Stimulated activated CD8-positive, alpha-beta memory T cell treated with anti-CD3 and anti-CD28 coated beads, Interleukin-7, amount 100 ng/mL, for 1 hour (primary cell): ENCODE measurements at regions not wholly inside any gene's neighbourhood (a gene's known extent, or its start where the extent isn't known, plus 50 kb on each side); places are given as distances from the start of the nearest gene placed in this dataset.
"Not testable (repeated sequence)": the region's sequence is repeated elsewhere in the genome, so short reads cannot be mapped to it uniquely, and the experiment has no call there.

Source experiments
- DNase-seq, 2 donors: peaks; one replicate each; pipeline ENCODE4 v3.0.0-alpha.2; 2020; ENCODE audit warnings: low read depth in 2 of 2

GRCh38 chr16:72729552-72729951, 318.4 kb downstream of the ZFHX3 start:
- DNase-seq, result not testable (repeated sequence)

GRCh38 chr16:72728516-72728915, 319.4 kb downstream of the ZFHX3 start:
- DNase-seq, result no peak

DNA sequence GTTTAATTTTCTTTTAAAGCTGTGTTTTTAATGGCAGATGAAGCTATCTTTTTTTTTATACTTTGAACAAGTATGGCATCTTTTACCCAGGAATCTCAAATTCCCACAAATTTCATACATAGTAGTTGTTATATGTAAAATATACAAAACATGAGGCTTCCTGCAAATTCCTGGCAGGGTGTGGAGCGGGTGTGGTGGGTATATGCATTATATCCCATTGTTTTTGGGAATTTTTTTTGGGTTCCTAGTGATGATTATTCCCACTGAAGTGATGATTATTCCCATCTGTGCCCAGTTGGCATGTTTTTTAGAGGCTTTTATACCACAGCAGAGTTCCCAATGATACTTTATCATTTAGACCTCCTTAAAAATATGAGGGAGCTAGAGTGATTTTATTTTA, 320.4 kb downstream of the ZFHX3 start:
- no peak for DNase-seq

GRCh38 chr16:72725643-72726042, 322.3 kb downstream of the ZFHX3 start:
- no peak for DNase-seq

GRCh38 chr16:72723781-72724180, 324.1 kb downstream of the ZFHX3 start:
- no peak for DNase-seq

DNA sequence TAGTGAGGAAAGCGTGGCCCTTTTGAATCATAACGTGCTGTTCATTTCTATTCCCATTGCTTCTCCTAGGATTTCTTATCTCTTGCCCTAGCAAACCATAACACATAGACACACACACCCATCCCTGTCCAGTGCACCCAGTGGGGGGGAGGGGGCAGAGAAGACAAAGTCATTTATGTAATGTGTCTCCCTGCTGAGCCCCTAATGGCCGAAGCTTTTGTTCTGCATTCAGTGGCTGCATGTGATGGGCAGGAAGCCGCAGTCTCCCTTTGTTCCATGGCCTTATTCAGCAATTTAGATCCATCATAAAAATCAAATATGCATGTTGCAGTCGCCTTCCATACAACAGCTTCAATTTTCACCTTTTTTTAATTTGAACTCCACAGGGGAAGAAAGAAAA, 325.4 kb downstream of the ZFHX3 start:
- DNase-seq, result no peak

DNA sequence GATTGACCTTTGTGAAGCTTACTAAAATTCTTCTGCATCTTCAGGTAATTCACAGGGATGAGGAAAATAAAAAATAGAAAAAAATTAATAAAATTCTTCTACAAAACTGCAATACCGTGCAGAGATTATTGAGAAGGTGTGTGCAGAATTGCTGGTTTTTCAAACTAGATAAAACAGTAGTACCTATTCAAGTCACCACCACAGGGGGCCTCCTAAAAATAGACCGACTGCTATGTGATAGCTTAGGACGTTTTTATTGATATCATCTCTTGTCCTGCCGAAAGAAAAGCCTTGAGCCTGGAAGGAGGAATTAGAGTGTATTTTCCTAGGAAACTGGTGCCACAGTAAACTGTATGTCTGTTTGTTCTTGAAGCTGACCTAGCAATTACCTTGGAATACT, 325.9 kb downstream of the ZFHX3 start:
- no peak for DNase-seq

GRCh38 chr16:72715267-72715666, 332.7 kb downstream of the ZFHX3 start:
- DNase-seq, result no peak

- no peak for DNase-seq
Measured at GRCh38 chr16:72711823-72712222, 336.1 kb downstream of the ZFHX3 start.

DNA sequence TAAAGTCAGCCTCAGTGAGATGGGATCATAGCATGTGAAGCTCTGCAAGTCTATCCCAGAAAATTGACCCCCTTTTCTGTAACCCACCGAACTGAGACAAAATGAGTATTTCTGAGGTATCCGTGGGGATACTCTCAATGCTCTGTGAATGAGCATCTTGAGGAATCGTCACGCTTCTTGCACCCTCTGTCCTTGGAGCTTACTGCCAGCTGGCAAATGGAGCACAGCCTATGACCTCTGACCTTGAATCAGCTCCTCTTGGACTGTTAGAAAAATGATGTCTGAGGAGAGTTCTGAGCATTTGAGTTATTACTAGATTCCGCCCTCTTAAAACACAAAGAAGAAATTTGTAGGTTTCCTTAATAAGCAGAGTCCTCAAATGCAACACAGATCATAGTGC, 342.1 kb downstream of the ZFHX3 start:
- DNase-seq, result no peak

DNA sequence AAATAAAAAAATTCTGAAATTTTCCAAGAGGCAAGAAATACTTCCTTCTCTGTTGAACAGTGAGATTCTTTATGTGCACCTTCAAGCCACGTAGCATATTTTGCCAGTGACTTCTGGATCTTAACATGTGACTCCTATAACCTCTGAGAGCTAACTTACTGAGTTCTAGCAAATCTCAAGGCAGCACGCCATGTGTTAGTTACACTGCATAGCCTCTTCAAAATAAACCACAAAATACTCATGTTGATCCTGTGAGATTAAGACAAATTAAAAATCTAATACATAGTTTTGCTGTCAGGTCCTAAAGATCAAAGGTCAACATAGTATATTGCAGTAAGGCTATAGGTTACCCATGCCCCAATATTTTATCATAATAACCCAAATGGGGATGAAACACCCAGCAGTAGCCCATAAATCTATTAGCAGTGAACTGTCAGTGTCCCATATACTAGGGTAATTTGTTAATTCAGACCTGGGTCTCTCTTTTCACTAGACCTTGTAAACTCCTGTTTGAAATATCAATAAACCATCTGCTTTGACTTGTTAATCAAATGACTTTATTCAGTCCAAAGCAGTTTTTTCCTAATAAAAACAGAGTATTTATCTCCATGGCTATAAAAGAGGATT, 343.1 kb downstream of the ZFHX3 start:
- DNase-seq, result no peak

GRCh38 chr16:72689851-72690250, 358.1 kb downstream of the ZFHX3 start:
- DNase-seq, result no peak

DNA sequence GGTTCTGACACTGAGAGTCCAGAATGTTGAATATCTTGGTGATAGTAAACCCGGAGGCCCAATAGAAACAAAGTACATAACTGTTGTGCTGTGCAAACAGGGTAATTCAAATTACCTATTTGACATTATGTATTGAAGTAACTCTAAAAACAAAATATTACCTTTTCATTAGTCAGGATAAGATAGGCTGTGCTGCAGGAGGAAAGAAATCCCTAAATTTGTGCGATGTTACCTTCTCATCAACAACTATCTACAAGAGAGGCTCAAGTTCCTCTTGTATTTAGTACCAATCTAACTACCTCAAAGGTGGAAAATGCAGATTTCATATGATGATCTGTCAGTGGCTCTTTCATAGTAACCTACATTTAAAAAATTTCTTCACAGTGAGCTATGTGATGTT, 367.2 kb downstream of the ZFHX3 start:
- no peak for DNase-seq

GRCh38 chr16:72679856-72680255, 368.1 kb downstream of the ZFHX3 start:
- DNase-seq, result no peak

GRCh38 chr16:72677662-72678447, 370.1 kb downstream of the ZFHX3 start:
- no peak for DNase-seq

- DNase-seq, result no peak
Measured at GRCh38 chr16:72673118-72673517, 374.8 kb downstream of the ZFHX3 start.

DNA sequence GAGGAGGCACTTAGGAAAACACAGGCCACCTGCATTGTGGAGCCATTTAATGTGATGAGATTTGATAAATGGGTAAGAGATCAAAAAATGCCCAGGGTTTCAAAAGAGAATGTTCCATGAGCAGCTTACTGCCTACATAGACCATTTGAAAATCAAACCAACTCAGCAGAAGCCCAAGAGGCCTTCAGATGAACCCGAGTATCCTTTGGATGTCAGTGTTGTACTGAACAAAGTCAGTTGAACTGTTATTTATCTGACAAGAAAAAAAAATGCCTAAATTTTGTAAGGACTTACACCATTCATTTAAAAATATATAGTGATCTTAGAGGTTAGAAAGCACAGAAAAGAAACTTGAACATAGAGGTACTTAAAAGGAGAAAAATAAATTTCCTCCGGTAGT, 381.7 kb downstream of the ZFHX3 start:
- no peak for DNase-seq

- DNase-seq, result no peak
Measured at GRCh38 chr16:72665701-72666100, 382.2 kb downstream of the ZFHX3 start.

DNA sequence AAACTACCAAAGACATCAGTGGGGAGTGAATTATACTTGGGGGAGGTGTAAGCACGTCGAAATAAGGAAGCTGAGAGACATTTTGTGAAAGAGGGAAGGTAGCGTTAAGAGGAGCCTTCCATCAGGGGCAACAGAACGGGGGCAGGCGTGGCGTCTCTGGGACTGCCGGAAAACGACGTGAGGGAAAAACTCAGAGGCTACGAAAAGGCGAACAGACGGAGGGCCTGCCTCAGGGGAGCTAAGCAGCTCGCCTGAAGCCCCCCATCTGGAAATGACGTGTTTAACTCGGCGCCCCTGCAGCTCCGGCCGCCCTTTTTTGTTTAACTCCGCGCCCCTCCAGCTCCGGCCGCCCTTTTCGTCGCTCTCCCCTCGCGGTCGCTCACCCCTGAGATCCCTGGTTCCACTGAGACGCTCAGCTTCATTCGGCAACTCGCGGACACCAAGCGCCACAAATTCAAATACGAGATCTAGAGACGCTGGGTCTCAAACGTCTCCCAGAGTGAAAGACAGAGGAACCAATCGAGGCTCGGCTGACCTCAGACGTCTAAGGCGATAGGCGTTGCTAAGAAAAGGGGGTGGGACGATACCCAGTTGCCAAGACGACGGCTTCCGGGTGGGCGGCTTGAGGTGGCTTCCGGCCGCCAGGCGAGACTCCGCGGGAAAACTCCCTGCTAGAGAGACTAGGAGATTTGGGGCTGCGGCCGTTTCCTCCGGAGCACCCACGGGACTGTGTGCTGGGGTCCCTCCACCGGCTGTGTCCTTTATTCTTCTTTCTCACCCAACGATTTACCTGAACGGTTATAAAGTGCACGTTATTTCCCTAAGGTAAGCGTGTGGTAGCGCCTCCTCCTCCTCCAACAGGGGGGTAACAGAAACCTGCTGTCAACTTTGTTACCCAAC, 383.2 kb downstream of the ZFHX3 start:
- DNase-seq, result peak; percentile 87 to 88

GRCh38 chr16:72664056-72664508, 383.8 kb downstream of the ZFHX3 start:
- DNase-seq, result no peak

DNA sequence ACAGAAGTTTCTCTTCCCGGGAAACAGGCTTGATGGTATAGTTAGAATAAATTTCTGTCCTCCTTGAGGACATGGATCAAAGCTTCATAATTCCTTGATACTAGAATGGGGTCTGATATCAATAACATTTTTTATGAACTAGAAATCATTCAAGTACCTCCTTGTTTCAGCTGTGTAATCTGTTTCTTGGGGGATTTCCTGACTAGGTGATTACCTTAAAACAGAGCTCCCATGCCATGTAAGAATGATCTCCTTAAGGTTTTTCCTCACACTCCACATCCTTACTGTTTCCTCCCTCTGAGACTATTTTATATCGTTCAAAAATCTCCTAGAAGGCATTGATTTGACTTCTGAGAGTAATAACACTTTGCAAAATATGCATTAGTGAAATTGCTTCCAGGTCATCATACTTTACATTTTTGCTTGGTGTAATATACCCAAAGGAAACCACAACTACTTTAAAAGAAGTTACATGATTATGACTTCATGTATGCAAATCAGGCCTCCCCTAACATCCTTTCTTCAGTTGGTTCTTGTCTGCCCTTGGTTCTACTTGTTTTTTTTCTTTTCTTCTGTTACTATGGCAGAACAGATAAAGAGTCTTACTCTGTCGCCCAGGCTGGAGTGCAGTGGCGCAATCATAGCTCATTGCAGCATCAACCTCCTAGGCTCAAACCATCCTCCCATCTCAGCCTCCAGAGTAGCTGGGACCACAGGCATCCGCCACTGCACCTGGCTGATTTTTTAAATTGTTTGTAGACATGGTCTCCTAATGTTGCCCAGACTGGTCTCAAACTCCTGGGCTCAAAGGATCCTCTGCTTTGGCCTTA, 388.8 kb downstream of the ZFHX3 start:
- DNase-seq, result no peak

DNA sequence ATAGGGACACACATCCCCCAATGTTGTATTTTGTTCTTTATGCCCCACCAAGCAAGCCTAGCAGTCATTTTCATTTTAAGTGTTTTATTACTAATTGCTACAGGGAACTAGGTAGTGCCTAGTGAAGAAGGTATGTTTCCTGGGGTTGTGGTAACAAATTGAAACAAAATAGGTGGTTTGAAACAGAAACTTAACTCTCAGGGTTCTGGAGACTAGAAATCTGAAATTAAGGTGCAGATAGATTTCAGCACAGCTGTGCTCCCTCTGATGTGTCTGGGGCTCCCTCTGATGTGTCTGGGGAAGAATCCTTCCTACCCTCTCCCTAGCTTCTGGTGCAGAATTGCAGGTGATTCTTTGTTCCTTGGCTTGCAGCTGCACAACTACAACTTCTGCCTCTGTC, 390.1 kb downstream of the ZFHX3 start:
- DNase-seq, result no peak
